HG02571 (cell line): ENCODE measurements at regions not wholly inside any gene's neighbourhood (a gene's known extent, or its start where the extent isn't known, plus 50 kb on each side); places are given as distances from the start of the nearest gene placed in this dataset.
"Not testable (repeated sequence)": the region's sequence is repeated elsewhere in the genome, so short reads cannot be mapped to it uniquely, and the experiment has no call there.

Experiments used
- ATAC-seq: cut with Tn5 transposase; IDR thresholded peaks from one replicate; pipeline ENCODE4 v1.9.1; 2021; ENCODE audit warnings: mild to moderate bottlenecking, moderate library complexity; ENCODE audit not compliant: unreplicated experiment

GRCh38 chr20:40848526-40848925 is 159.5 kb upstream of the MAFB start:
- no peak for ATAC-seq

- no peak for ATAC-seq
Observed at GRCh38 chr20:40849456-40849855, 160.4 kb upstream of the MAFB start.

- no peak for ATAC-seq
Observed at GRCh38 chr20:40851051-40851450, 162.0 kb upstream of the MAFB start.

- no peak for ATAC-seq
Observed at GRCh38 chr20:40855269-40855668, 166.2 kb upstream of the MAFB start.

- ATAC-seq: no peak
Observed at GRCh38 chr20:40856653-40857052, 167.6 kb upstream of the MAFB start.

GRCh38 chr20:40860487-40860902 is 168.1 kb upstream of the TOP1 start:
- no peak for ATAC-seq

GRCh38 chr20:40861427-40862008 is 167.1 kb upstream of the TOP1 start:
- no peak for ATAC-seq

GRCh38 chr20:40863355-40863919 is 165.2 kb upstream of the TOP1 start:
- no peak for ATAC-seq

- ATAC-seq: no peak
Observed at GRCh38 chr20:40864470-40864869, 164.2 kb upstream of the TOP1 start.

GRCh38 chr20:40865095-40865494 is 163.5 kb upstream of the TOP1 start:
- ATAC-seq: no peak

- no peak for ATAC-seq
Observed at GRCh38 chr20:40866056-40866455, 162.6 kb upstream of the TOP1 start.

- ATAC-seq: no peak
Observed at GRCh38 chr20:40868551-40869217, 159.9 kb upstream of the TOP1 start.

GRCh38 chr20:40869218-40870147 is 159.1 kb upstream of the TOP1 start:
- no peak for ATAC-seq

- ATAC-seq: no peak
Observed at GRCh38 chr20:40875116-40876085, 153.2 kb upstream of the TOP1 start.

- not testable (repeated sequence) for ATAC-seq
Observed at GRCh38 chr20:40878099-40878498, 150.5 kb upstream of the TOP1 start.

GRCh38 chr20:40880063-40880728 is 148.4 kb upstream of the TOP1 start:
- no peak for ATAC-seq

- no peak for ATAC-seq
Observed at GRCh38 chr20:40880729-40881109, 147.9 kb upstream of the TOP1 start.

GRCh38 chr20:40882152-40882551 is 146.5 kb upstream of the TOP1 start:
- no peak for ATAC-seq

GRCh38 chr20:40883097-40883496 is 145.5 kb upstream of the TOP1 start:
- ATAC-seq: no peak

- ATAC-seq: no peak
Observed at GRCh38 chr20:40887105-40887504, 141.5 kb upstream of the TOP1 start.
